Stimulated activated CD4-positive, alpha-beta T cell treated with anti-CD3 and anti-CD28 coated beads, Interleukin-12 subunit alpha, Interleukin-12 subunit beta, amount 100 ng/mL, for 24 hours (primary cell): ENCODE measurements at regions not wholly inside any gene's neighbourhood (a gene's known extent, or its start where the extent isn't known, plus 50 kb on each side); places are given as distances from the start of the nearest gene placed in this dataset.

ENCODE experiments used
- DNase-seq, 2 experiments: peaks; one replicate each; pipeline ENCODE4 v3.0.0-alpha.2; 2020; ENCODE audit warnings: low read depth in 2 of 2

DNA sequence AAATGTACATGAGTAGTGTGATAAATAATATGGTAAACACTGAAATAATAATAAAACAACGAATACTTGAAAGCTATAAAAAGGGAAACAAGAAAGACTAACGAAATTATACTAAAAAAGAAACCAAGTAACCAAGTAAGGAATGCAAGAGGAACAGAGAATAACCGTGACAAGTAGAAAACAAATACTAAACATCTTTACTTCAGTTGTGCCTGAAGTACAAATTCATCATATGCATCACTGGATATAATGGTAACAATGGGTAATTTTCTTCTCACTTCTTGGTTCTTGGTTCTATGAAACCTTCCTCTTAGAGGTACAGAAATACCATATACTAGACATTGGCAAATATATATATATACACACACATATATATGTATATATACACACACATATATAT lies 1093.6 kb upstream of the B3GALT2 start:
- no peak for DNase-seq

DNA sequence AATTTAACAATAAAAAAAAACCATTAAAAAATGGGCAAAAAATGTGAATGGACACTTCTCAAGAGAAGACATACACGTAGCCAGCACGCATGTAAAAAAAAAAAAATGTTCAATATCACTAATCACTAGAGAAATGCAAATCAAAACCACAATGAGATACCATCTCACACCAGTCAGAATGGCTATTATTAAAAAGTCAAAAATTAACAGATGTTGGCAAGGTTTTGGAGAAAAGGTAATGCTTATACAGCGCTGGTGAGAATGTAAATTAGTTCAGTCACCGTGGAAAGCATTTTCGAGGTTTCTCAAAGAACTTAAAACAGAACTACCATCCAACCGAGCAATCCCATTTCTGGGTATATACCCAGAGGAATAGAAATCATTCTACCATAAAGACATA lies 1091.5 kb upstream of the B3GALT2 start:
- DNase-seq, result no peak

DNA sequence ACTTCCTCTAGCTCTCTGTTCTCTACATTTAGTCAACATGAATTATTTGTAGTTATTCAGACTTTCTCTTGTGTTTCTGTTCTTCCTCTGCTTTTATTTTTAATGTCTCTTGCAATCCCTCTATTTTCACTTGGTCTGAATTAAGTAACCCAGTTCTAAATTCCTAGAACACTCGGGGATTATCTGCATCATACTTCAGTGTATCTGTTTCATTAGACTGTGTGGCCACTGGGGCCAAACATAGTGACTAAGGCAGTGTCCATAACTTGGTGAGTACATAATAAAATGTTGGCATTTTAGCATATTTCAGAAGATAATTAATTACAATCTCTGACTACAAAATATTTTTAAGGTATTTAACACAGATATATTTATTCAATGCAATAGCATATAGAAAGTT lies 1087.2 kb upstream of the B3GALT2 start:
- DNase-seq, result no peak

DNA sequence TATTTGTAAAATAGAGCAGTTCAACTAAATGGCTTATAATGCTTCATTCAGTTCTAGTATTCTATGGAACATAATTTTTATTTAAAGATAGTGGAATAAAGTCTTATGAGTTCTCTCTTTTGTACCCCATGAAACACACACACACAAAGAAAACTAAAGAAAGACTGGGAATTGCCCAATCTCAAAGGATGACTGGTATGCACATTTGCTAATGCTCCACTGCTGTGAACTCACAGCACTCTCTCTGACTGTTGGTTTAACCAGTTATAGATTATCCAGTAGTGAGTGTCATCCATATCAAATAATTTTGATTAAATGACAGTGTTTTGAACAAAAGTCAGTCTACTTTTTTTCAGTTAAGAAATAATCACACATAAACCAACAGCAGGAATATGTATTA lies 1082.4 kb upstream of the B3GALT2 start:
- no peak for DNase-seq

DNA sequence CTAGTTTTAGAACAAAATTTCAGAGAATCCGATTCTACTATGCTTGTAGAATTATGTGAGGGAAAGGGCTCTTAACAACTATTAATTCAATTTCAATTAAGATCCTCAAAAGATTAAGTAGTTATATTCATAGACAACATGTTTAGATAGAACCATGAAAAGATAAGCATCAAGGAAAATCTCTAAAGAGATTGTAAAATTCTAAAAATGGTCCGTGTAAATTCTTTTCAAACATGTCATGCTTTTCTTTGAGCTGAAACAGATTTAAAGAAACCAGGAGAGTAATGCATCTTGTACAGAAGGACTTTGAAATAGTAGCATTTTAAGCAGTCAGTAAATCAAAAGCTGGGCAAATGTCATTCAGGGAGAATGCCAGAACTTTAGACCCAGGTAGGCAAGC lies 1080.6 kb upstream of the B3GALT2 start:
- DNase-seq, result no peak

DNA sequence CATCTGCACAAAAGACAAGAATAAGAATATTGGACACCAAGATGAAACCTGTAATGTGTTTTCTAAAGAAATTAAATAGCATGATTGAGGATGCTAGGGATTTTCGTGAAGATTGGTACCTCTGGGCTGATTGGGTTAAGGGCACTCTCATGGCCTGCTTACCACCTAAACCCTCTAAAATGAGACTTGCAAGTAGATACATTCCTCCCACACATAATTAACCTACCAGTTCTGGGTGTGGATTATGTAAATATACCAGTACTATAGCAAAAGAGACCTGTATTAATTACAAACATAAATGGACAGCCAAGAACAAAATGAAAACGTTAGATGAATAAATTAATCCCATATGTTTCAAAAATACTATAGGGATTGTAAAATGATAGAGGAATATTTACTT lies 1069.6 kb upstream of the B3GALT2 start:
- no peak for DNase-seq

DNA sequence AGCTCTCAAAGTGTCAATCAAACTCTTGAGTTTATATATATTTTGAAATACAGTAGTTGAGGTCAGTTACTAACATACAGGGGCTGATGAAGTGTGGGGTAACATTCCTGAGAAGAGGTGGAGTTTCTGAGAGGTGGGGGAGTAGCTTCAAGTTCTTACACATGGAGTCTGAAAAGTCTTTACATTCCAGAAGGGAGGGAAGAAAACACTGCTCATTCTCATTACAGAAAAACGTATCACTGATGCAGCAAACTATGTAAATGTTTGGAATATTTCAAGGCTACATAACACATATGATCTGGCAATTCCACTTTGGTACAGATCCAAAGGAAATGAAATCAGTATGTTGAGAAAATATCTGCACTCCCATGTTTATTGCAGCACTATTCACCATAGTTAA lies 1065.8 kb upstream of the B3GALT2 start:
- no peak for DNase-seq

DNA sequence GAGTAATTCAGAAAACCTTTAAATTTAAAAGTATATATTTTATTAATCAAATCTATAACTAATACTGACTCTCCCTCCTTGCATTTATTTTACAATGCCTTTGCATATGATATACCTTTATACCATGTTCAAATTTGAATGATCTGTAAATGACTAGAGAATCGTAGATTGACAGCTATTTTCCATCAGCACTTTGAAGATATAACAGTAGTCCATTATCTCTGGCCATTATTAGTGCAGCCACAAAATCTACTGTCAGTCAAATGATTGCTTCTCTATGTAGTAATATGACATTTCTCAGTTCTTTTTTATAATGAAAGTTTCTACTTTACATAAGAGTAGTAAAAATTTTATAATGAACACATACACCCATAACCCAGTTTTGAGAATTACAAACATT lies 1054.8 kb upstream of the B3GALT2 start:
- DNase-seq, result no peak

DNA sequence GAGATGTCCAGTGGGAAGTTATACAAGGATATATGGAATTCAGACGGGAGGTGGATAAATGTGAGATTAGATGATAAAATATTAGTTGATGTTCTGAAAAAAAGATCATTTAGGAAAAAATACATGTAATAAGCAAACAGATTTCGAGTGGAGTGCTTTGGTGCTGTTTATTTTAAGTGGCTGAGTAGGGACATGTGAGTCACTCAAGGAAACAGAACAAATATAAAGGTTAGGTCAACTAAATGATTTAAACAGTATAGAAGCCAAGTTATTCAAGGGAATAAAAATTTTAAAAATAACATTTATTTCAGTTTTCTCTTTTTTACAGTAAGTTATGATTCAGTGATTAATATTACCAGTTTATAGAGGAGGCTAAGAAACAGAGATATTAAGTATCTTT lies 1046.7 kb upstream of the B3GALT2 start:
- no peak for DNase-seq

DNA sequence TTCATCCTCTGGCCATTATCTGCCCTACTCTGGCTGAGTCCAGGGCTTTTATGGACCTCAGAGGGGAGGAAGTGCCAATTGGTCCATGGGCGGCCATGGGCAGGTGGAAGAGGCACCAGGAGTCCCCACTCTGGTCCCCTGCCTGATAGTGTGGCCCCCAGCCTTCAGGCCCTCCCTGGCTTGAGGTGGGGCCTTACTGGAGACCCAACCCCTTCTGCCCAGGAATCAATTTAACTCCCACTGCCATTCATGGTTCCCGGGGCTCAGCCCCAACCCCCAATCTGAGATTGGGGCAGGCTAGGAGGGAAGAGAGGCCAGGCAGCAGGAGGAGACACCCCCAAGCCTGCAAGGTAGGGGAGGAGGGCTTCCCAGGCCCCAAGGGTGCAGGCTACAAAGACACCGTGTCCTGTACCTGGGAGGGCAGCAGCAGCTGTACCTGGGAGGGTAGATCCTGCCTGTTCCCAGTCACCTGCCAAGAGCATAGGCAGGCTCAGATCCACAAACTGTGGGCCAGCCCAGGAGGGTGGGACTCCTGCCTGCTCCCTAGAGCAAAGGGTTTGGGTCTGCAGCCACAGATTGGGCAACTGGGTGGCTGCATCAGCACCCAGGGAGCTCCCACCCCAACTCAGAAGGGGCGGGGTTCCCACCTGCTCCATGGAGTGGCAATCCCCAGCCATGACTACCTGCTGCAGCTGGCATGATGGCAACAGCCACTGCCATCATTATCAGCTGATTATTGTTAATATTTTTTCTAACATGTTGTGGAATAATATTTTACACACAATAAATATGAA lies 1044.1 kb upstream of the B3GALT2 start:
- no peak for DNase-seq

DNA sequence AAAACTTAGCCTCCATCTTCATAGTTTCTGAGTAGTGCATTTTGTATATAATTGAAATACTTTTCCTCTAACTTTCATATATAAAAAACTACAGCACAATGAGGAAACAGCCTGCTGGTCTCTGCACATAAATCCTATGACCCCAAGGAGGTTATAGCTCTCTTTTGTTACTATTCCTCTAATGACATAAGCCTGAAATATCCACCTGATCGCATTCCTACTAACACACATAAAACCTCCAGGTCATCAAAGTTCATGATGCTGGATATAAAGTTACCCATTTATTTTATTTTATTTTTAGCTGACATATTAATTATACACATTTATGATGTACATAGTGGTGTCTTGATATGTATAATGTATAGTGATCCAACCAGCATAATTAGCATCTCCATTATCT lies 1042.0 kb upstream of the B3GALT2 start:
- DNase-seq, result no peak

DNA sequence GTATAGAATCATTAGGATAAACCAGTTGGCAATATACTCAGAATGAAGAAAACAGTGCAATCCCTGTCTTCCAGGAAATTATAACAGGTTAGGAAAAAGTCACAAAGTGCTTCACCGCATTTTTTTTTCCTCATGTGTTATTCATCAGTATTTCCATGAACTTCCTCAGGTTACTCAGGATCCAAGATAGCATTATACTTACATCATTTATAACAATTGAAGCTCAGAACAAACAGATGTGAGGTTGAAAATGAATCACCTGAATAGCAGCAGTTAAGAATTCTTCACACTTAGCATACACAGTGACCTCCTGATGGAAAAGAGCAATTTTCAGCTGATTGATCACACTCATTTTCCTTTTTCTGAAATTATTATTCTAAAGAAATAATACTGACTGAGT lies 1040.7 kb upstream of the B3GALT2 start:
- no peak for DNase-seq

DNA sequence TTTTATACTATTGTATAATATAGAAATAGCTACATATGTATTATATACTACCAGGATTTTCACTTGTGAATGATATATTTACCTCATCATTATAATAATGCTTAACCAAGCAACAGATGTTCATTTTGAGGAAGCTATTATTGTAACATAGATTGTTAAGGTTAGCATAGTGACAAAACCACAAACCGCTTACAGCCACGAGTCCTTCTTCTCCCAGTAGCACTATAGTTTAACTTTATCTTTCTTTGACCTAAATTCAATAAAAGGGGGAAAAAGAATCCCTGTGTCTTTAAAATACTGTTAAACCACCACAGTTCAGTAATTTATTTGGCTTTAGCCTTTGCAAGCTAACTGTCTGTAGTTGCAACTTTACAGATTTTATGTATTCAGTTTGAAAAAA lies 1039.4 kb upstream of the B3GALT2 start:
- no peak for DNase-seq

DNA sequence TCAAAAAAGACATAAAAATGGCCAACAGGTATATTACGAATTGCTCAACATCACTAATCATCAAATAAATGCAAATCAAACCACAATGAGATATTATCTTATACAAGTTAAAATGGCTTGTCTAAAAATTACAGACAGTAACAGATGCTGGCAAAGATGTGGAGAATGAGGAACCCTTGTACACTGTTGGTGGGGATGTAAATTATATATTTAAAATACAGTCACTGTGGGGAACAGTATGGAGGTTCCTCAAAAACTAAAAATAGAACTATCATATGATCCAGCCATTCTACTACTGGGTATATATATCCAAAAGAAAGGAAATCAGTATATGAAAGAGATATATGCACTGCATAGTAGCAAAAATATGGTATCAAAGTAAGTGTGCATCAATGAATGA lies 1037.2 kb upstream of the B3GALT2 start:
- DNase-seq, result no peak

DNA sequence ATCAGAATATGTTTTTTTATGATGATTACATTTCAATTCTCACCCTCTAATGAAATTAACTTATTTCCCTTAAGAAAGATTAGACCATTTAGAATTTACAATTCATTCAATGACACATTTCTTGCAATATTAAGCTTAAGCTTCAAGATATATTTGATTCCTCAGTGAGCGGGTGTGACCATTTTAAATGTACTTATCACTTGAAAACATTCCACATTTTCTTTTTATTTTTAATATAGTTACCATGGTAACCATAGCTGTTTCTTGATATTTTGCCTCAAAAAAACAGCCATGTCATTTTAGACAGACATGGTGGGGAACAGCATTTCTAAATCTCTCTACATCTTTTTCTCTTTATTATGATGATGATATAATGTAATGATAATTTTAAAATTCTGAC lies 1029.0 kb upstream of the B3GALT2 start:
- no peak for DNase-seq

DNA sequence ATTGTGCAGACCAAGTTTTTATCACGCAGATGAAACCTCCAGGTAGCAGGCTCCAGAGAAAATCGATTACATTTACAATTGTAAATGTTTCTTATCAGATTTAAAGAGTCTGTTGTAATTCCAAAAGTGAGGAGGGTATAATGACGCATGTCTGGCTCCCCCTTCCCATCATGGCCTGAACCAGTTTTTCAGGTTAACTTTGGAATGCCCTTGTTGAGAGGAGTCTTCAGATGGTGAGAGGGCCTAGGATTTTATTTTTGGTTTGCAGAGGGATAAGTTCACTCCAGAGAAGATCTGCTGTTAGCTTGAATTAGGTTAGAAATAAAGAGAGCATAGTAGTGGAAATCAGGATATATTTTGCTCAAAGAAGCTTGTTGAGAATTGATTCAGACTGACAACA lies 1028.3 kb upstream of the B3GALT2 start:
- no peak for DNase-seq

DNA sequence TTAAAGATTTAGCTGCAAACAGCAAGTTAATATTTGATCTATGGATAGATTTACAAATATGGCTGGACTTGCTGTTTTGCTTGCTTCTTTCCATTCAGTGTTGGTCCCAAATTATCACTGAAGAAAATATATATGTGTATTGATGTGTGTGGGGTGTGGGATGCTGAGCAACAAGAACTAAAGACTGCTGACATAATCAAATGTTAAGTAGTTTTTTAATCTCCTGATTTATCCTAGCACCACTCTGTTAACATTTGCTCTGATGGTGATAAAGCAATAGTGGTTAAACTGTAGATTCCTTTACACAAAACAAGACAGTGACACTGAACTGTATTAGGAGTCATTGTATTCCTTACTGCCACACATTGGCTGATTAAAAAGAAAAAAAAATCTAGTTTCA lies 1023.5 kb upstream of the B3GALT2 start:
- DNase-seq, result no peak

DNA sequence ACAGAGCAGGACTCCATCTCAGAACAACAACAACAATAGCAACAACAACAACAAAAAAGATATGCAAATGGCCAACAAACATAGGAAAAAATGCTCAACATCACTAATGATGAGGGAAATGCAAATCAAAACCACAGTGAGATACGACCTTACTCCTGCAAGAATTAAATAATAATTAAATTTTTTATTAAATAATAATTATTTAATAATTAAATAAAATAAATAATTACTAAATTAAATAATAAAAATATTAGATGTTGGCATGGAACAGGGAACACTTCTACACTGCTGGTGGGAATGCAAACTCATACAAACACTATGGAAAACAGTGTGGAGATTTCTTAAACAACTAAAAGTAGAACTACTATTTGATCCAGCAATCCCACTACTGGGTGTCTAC lies 1022.3 kb upstream of the B3GALT2 start:
- DNase-seq, result no peak

DNA sequence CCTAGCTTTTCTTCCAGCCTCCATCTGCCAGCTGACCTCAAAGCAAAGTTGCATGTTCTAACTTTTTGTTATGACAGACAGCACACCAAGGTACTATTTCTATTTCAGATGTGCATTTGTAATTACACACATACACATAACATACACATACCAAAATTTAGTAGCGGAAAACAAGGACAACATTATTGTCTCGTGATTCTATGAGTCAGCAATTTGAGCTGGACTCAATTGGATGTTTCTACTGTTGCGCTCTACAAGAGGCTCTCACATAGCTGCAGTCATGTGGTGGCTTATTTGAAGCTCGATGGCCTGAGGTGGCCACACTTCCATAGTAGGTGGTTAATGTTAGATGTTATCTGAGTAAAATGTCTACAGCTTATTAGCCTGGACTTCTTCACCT lies 1010.1 kb upstream of the B3GALT2 start:
- no peak for DNase-seq

DNA sequence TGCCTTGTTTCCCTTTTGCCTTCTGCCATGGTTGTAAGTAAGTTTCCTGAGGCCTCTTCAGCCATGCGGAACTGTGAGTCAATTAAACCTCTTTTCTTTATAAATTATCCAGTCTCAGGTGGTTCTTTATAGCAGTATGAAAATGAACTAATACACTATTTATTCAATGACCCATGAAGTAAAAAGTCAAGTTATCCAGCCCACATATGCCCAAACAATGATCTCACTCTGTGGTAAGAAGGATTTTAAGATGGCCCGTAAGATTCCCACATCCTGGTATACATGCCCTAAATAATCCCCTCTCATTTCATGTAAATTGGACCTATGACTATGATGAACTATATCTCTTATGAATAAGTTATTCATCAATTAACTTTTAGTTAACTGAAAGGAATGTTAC lies 1008.3 kb upstream of the B3GALT2 start:
- no peak for DNase-seq

DNA sequence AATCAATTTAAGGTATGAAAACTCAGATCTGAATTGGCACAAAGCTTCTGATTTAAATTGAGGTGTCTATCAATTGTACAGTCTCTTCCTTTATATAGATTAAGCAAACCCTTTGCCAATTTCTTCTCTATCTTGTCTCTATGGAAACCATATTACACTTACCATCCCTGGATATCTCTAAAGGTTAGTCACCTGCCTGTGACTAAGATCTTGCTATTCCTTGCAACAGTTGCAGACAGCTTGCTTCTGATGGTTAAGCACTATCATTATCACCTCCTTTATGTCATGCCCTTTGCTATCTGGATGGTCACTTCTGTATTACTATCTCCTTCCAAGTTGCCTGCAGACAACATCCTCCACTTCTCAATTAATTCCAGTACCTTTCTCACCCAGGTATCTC lies 998.6 kb upstream of the B3GALT2 start:
- DNase-seq, result no peak

DNA sequence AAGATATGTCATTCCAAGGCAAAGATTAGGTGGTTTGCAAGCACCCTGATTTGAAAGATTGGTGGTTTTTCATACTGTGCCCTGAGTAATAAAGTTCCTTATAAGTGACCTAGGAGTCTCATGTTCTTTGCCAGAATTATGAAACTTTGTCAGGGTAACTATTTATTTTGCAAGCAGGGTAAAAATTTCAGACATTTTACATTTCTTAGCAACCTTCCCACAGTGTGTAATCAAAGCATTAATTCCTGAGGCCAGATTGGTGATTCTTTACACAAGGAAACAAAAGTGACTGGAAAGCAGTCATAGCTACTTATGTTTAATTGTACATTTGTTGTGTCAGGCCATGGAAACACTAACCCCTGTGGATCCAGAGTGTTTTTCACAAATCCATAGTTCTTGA lies 998.0 kb upstream of the B3GALT2 start:
- DNase-seq, result no peak

DNA sequence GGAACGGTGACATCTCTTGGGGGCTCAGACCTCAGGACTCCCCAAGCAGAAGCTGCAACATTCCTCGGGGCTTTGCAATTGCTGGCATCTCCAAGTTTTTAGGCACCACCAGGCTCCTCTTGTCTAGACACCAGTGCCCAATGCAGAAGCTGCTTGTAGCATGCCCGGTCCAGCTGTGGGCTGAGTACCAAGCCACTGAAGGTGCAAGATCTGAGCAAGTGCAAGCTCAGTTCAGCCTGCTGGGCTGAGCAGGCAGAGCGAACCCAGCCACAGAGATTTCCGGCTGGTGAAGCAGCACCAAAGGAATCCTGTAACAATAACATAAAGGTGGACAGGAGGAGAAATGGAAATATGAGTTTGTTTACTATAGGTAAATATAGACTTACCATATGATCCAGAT lies 995.4 kb upstream of the B3GALT2 start:
- DNase-seq, result no peak

DNA sequence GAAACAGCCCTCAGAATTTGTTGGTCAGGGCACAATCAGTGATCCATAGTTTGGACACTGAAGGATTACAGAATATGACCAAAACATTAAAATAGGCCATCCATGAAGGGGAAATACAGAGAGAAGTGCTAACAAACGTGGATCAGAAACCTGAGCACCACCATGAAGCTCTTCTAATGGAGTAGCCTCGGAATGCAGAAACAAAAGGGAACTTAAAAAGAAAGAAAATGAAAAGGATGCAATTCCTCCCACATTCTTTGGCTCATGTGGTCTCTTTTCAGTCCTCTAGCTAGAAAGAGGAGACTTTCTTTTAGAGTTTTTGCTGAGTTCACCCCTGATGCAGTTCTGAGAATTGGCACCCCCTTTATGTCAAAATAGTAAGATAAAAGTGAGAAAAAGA lies 989.8 kb upstream of the B3GALT2 start:
- no peak for DNase-seq
